HepG2 (cell line): ENCODE measurements at regions not wholly inside any gene's neighbourhood (a gene's known extent, or its start where the extent isn't known, plus 50 kb on each side); places are given as distances from the start of the nearest gene placed in this dataset.
"Not testable (repeated sequence)": the region's sequence is repeated elsewhere in the genome, so short reads cannot be mapped to it uniquely, and the experiment has no call there.

Source experiments
- ATAC-seq: fragments of 200-7000 bp; cut with Tn5 transposase; 3 replicates; pipeline ENCODE4 v1.9.1; 2020; ENCODE audit warnings: mild to moderate bottlenecking, moderate library complexity
- BruUV-seq: library from RNA; stranded (reverse); fragments of 400-500 nt; replicated peaks from 2 replicates; lab custom pipeline; 2021; lab: Mats Ljungman, UMichigan
- CTCF ChIA-PET: fragments of 300-600 bp; formaldehyde crosslinking; extraction: SDS; loops from one replicate; lab custom pipeline; 2021; ENCODE audit warnings: low total read pairs, inconsistent platforms, low intra/inter-chr PET ratio; lab: Yijun Ruan, JAX
- POLR2A ChIA-PET: fragments of 350-600 bp; sonication (Branson Sonifier 250); formaldehyde crosslinking; loops from one replicate; lab custom pipeline; 2020; ENCODE audit warnings: antibody characterized with exemption, inconsistent platforms; lab: Yijun Ruan, JAX
- DNase-seq: peaks from one replicate; pipeline ENCODE4 v3.0.0-alpha.2; 2015; ENCODE audit warnings: low spot score
- FAIRE-seq: peaks from 3 replicates; lab custom pipeline; 2011; peaks lifted over from hg19 to GRCh38; lab: Jason Lieb, UNC
- H2AFZ ChIP-seq: one replicate; pipeline ENCODE4 v1.6.1; 2011; ENCODE audit warnings: low read length, inconsistent platforms
- H3K27ac ChIP-seq: fragments of 300-600 bp; 3 replicates; pipeline ENCODE4 v1.8.0; 2011; ENCODE audit warnings: mixed run types, mild to moderate bottlenecking, mixed read lengths, low read length, inconsistent platforms; ENCODE audit not compliant: insufficient read depth; ENCODE audit errors: extremely low read length
- H3K27me3 ChIP-seq, 2 experiments: fragments of 200-600 bp in 1 of 2; 2 replicates in 1 of 2; 3 replicates in 1 of 2; pipeline versions ENCODE4 v1.6.0 to v1.8.0; 2011; ENCODE audit warnings: low read length in 2 of 2, mild to moderate bottlenecking in 2 of 2, moderate library complexity in 2 of 2, inconsistent platforms in 1 of 2; ENCODE audit not compliant: insufficient read depth in 2 of 2, control insufficient read depth in 1 of 2
- H3K36me3 ChIP-seq, 2 experiments: fragments of 200-600 bp in 1 of 2; replicated peaks in 1 of 2; 2 replicates in 1 of 2; 3 replicates in 1 of 2; pipeline versions ENCODE4 v1.5.1 to v1.8.0; 2011; ENCODE audit warnings: low read length in 2 of 2, inconsistent platforms in 1 of 2; ENCODE audit not compliant: insufficient read depth in 2 of 2, control insufficient read depth in 1 of 2
- H3K4me1 ChIP-seq: 2 replicates; pipeline ENCODE4 v1.5.1; 2012; ENCODE audit warnings: low read length, inconsistent platforms; ENCODE audit not compliant: insufficient read depth
- H3K4me2 ChIP-seq: 2 replicates; pipeline ENCODE4 v1.6.0; 2011; ENCODE audit warnings: low read depth, low read length, inconsistent platforms
- H3K4me3 ChIP-seq, 3 experiments: fragments of 200-600 bp in 1 of 3; sonication (generic), shearing (Covaris generic) in 1 of 3; replicated peaks in 1 of 3; 2 replicates each; pipeline ENCODE4 v1.5.1; 2011 to 2016; ENCODE audit warnings: low read length in 3 of 3, inconsistent platforms in 2 of 3, low read depth in 2 of 3, mild to moderate bottlenecking in 2 of 3, control low read depth in 1 of 3, mixed read lengths in 1 of 3; ENCODE audit not compliant: insufficient read depth in 1 of 3
- H3K79me2 ChIP-seq: one replicate; pipeline ENCODE4 v1.6.1; 2011; ENCODE audit warnings: low read length, inconsistent platforms; ENCODE audit not compliant: insufficient read depth
- H3K9ac ChIP-seq: 2 replicates; pipeline ENCODE4 v1.6.0; 2011; ENCODE audit warnings: mild to moderate bottlenecking, low read depth, low read length, inconsistent platforms; ENCODE audit not compliant: insufficient read depth
- H3K9me3 ChIP-seq: 2 replicates; pipeline ENCODE4 v1.5.1; 2012; ENCODE audit warnings: mild to moderate bottlenecking, low read length
- H4K20me1 ChIP-seq: 2 replicates; pipeline ENCODE4 v1.6.0; 2011; ENCODE audit warnings: inconsistent platforms, mild to moderate bottlenecking, low read length, moderate library complexity; ENCODE audit not compliant: insufficient read depth
- ELK4 ChIP-seq: sonication (generic); formaldehyde crosslinking; IDR thresholded peaks from 2 replicates; pipeline ENCODE4 v1.9.0; 2021; ENCODE audit warnings: missing genetic modification reagents, borderline replicate concordance
- ISX ChIP-seq: sonication (generic); formaldehyde crosslinking; conservative IDR thresholded peaks from 2 replicates; pipeline ENCODE4 v1.5.0; 2020; ENCODE audit warnings: missing genetic modification reagents
- KLF15 ChIP-seq: sonication (generic); formaldehyde crosslinking; IDR thresholded peaks from 2 replicates; pipeline ENCODE4 v1.8.1; 2023; ENCODE audit warnings: borderline replicate concordance, mild to moderate bottlenecking, inconsistent platforms, missing genetic modification reagents, mixed read lengths
- MEIS2 ChIP-seq: sonication (generic); formaldehyde crosslinking; IDR thresholded peaks from 2 replicates; pipeline ENCODE4 v1.9.0; 2021; ENCODE audit warnings: mild to moderate bottlenecking, missing genetic modification reagents
- PAF1 ChIP-seq: IDR thresholded peaks from 2 replicates; pipeline ENCODE4 v1.6.1; 2016; ENCODE audit warnings: missing genetic modification reagents, missing compliant biosample characterization
- SETDB1 ChIP-seq: sonication (generic); formaldehyde crosslinking; IDR thresholded peaks from 2 replicates; pipeline ENCODE4 v1.5.1; 2020; ENCODE audit warnings: missing genetic modification reagents, mild to moderate bottlenecking, borderline replicate concordance
- ZNF281 ChIP-seq: sonication (generic); formaldehyde crosslinking; IDR thresholded peaks from 2 replicates; pipeline ENCODE4 v1.4.0; 2020; ENCODE audit warnings: missing genetic modification reagents, borderline replicate concordance
- ZNF574 ChIP-seq: sonication (generic); formaldehyde crosslinking; IDR thresholded peaks from 2 replicates; pipeline ENCODE4 v1.4.0; 2020; ENCODE audit warnings: missing genetic modification reagents
- ZNF614 ChIP-seq: IDR thresholded peaks from 2 replicates; pipeline ENCODE4 v1.6.1; 2018; ENCODE audit warnings: missing biosample characterization, missing genetic modification reagents, inconsistent platforms, borderline replicate concordance
- ZNF691 ChIP-seq: sonication (generic); formaldehyde crosslinking; IDR thresholded peaks from 2 replicates; pipeline ENCODE4 v1.4.0; 2020; ENCODE audit warnings: missing genetic modification reagents, low read depth, mild to moderate bottlenecking, borderline replicate concordance
- WGBS: methylation state at CpG from one replicate; pipeline ENCODE4 v1.1.6; 2017; ENCODE audit warnings: low lambda C conversion rate; 5-methylcytosine and 5-hydroxymethylcytosine counted together
- in situ Hi-C: cut with HindIII; loops from 2 replicates; pipeline ENCODE4 v1.10.0; 2017; ENCODE audit warnings: low pct_unique_long_range_greater_than_20kb; ENCODE audit not compliant: extremely low pct_ligation_motif_present
- intact Hi-C: fragments of 100-400 bp; cut with micrococcal nuclease; formaldehyde crosslinking; loops from one replicate; pipeline ENCODE4 v1.10.0; 2022; ENCODE audit not compliant: unreplicated experiment

- POLR2A ChIA-PET, H3K27ac ChIP-seq, H4K20me1 ChIP-seq, BruUV-seq, H2AFZ ChIP-seq, CTCF ChIA-PET, H3K4me3 ChIP-seq, H3K4me1 ChIP-seq, FAIRE-seq, H3K4me2 ChIP-seq, H3K36me3 ChIP-seq, H3K9me3 ChIP-seq, intact Hi-C loops, in situ Hi-C loops, ATAC-seq, H3K27me3 ChIP-seq, DNase-seq, H3K79me2 ChIP-seq, H3K9ac ChIP-seq: not testable (repeated sequence)
- 0% methylated on average over 4 of the region's 6 CpGs for WGBS
- peak; percentile 27; the same call in 1 of the 2 replicates for TF ChIP-seq ZNF281 (CRISPR knock-in tag)
These were observed 236.2 kb downstream of the LMBRD1 start for GRCh38 chr6:69560597-69560996.

GRCh38 chr6:69555088-69555638, 241.6 kb downstream of the LMBRD1 start:
- no peaks in the 10 kb centered on the region for H4K20me1 ChIP-seq
- FAIRE-seq: no peak
- BruUV-seq: no TSS peak
- no peaks in the 10 kb centered on the region for H3K4me1 ChIP-seq
- no peak for DNase-seq
- H3K36me3 ChIP-seq: no peaks in the 10 kb centered on the region
- no peak overlapping the region for H3K4me2 ChIP-seq
- POLR2A ChIA-PET: no interaction called here
- CTCF ChIA-PET: no interaction called here
- in situ Hi-C loops: no loop called here
- no peaks in the 10 kb centered on the region for H3K79me2 ChIP-seq
- no peak overlapping the region for H2AFZ ChIP-seq
- 47% methylated on average over 2 of the region's 2 CpGs for WGBS
- intact Hi-C loops: no loop called here
- no peak overlapping the region for H3K27ac ChIP-seq
- H3K9me3 ChIP-seq: no peaks in the 10 kb centered on the region
- ATAC-seq: no peak
- H3K27me3 ChIP-seq: no peaks in the 10 kb centered on the region
- H3K9ac ChIP-seq: no peak overlapping the region
- no peak overlapping the region for H3K4me3 ChIP-seq
- no peak for TF ChIP-seq MEIS2 (CRISPR knock-in tag)
- no peak for TF ChIP-seq SETDB1 (CRISPR knock-in tag)
- no peak for TF ChIP-seq PAF1 (CRISPR knock-in tag)
- no peak for TF ChIP-seq ELK4 (CRISPR knock-in tag)
- TF ChIP-seq ZNF614 (CRISPR knock-in tag): no peak
- no peak for TF ChIP-seq ZNF691 (CRISPR knock-in tag)
- TF ChIP-seq ZNF574 (CRISPR knock-in tag): no peak
- no peak for TF ChIP-seq ISX (CRISPR knock-in tag)
- TF ChIP-seq KLF15 (CRISPR knock-in tag): no peak
